Left forelimb (tissue), 1 donor: ENCODE measurements at regions not wholly inside any gene's neighbourhood (a gene's known extent, or its start where the extent isn't known, plus 50 kb on each side); places are given as distances from the start of the nearest gene placed in this dataset.

ENCODE experiments used
- DNase-seq: peaks from one replicate; pipeline ENCODE4 v3.0.0-alpha.2; 2018; ENCODE audit warnings: low spot score

DNA sequence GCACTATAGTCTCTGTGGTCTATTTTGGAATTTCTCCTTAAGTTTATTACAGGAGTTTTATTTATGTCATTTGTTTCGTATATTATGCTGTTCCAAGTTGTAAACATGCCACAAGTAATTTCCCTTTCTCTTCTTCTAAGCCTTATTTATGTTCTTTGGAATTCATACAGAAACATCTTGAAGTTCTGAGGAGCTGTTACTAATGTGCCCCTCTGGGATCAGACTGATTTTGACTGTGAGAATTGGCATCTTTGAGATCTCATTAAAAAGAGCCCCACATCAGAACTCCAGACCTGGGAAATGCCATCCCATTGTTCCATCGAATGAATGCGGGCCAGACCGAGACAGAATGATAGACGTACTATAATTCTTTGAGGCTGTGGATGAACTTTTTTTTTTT is 138.8 kb upstream of the CD180 start:
- no peak for DNase-seq

DNA sequence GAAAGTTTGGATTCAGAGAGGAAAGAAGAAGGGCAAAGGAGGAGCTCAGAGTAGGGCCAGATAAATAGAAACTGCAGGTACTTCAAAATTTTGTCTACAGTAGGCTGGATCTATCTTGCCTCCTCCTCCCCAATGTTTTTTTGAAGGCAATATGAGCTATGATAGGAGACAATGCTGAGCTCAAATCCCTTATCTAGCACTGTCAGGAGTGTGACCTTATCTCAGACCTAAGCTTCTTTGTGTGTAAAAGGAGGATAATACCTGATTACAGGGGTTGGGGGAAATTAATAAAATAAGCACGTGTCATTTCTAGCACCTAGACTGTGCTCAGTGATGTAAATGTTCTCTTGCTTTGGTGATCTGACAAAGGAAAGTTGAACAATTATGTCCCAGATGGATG is 137.8 kb upstream of the CD180 start:
- DNase-seq = no peak

DNA sequence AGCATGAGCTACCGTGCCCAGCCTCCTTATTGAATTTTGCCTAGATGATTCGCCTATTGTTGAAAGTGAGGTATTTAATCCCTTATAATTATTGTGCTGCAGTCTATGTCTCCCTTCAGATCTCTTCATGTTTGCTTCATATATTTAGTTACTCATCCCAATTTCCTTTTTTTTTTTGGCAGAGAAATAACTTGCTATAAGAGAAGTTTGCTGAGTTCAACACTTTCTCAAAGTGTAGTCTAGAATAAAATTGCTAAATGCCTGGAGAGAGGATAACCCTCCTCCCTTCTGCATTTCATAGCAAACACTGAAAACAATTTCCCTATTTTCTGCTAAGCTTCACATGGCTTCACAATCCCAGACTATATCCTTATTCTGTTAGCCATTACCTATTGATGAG is 136.6 kb upstream of the CD180 start:
- DNase-seq = no peak

DNA sequence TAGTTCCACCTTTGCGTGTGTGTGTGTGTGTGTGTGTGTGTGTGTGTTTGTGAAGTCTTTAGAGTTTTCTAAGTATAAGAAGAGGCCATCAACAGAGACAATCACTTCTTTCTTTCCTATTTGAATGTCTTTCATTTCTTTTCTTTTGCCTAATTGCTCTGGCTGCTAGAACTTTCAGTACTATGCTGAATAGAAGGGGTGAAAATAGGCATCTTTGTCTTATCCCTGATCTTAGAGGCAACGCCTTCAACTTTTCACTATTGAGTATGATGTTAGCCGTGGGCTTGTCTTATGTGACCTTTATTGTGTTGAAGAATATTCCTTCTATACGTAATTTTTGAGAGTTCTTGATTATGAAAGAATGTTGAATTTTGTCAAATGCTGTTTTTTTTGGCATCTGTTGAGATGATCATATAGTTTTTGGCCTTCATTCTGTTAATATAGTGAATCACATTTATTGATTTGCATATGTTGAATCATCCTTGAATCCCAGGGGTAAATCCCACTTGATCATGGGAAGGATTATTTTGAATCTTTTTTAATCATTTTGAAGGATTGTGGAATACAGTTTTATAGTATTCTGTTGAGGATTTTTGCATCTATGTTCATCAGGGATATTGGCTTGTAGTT is 134.8 kb upstream of the CD180 start:
- no peak for DNase-seq

DNA sequence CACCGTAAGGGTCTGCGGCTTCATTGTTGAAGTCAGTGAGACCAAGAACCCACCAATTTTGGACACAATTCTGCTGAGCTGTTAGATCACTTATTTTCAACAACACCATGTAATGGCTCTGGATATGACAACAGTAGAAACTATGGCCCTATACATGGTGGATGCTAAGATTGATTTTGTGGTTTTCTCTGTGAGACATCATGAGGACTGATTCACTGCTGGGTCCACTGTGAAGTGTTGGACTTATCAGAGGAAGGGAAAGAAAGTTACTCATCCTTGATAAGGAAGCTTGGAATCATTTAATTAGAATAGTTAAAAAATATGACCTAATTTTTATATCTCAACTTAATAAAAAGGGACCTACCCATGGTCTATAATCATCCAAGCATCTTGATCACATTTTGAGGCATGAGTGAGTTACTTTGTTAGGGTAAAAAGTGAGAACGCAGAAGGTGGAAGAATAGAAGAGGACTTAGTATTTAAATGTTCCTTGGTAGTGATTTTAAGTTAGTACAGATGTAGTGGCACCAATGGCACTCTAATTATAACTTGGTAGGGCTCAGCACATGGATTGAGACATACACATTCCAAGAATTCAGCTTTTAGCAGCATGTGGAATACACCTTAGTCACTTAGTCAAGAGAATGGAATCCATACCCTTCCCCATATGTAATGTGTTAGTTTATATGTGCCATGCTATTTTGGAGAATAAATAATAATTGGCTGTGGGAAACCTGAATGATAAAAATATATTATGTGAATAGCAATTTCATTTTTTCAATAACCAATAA is 123.5 kb upstream of the CD180 start:
- no peak for DNase-seq

DNA sequence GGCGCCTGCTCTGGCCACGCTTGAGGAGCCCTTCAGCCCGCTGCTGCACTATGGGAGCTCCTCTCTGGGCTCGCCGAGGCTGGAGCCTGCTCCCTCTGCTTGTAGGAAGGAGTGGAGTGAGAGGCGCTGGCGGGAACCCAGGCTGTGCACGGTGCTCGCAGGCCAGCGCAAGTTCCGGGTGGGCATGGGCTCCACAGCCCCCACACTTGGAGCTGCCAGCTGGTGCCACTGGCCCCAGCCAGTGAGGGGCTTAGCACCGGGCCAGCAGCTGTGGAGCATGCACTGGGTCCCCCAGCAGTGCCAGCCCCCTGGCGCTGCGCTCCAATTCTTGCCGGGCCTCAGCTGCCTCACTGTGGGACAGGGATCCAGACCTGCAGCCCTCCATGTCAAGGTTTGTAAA is 122.1 kb upstream of the CD180 start:
- DNase-seq = no peak

DNA sequence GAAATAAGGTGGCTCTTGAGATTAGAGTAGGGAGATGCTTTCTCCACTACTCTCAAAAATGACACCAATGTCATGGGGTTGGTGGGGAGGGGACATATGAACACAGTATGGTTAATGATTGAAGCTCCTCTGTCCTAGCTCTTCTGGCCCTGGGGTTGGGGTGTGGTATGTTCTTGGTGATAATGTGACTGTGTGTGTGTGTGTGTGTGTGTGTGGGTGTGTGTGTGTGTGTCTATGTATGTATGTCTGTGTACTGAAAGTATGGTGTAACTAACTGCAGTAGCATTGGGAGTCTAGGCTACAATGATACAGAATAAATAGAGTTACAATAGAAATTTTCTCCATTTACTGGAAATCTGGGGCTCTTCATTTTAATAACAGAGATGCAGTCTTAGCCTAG is 121.0 kb upstream of the CD180 start:
- no peak for DNase-seq

DNA sequence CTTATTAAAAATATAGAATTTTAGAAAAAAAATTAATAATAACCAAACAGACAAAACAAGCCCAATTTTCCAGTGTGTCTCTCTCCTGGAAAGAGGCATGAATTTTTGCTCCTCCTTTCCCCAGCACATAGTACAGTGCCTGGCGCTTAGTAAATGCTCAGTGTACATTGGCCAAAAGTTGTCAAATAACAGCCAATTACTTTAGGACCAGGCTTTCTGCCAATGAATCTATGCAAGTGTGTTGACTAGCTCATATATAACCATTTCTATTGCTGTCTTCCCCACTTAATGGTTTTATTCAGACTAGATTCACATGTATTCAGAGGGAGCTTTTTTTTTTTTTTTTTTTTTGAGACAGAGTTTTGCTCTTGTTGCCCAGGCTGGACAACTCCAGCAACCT is 120.1 kb upstream of the CD180 start:
- DNase-seq = no peak

DNA sequence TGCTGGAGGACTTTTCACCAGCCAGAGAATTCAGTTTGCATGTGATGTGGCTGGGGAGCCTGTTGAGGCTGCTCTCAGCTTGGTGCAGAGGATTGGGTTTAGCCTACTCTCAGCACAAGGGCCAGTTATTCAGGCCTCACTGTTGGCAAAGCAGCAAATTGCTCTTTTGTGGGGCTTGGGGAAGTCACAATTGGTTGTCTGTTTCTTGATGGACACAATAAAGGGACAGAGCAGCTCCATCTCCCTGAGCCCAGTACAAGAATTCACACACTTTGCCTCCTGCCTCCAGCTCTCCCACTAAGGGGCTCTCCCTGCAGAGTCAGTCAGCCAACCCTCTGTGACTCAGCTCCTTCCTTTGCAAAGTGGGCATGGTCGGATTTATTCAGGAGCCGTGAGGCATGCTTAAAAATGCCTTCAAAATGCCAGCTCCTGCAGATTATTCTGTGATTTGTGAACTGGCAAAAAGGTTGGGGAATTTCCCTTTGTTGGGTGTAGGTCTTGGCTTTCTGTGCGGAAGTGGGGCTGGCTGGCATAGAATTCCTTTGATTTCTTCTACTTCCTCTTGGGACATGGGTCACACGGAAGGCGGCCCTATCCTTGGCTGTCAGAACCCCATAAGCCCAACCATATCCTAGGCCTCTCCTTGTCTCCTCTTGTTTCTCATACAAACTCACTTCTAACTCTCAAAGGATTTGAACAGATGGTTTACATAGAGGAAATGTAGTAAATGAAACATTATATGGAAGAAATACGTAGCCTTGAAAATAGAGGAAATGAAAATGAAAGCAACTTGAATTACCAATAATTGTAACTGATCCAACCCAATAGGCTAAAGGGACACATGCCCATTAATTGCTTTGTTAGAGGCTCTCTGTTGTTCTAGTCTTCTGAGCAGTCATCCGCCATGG is 118.7 kb upstream of the CD180 start:
- no peak for DNase-seq

DNA sequence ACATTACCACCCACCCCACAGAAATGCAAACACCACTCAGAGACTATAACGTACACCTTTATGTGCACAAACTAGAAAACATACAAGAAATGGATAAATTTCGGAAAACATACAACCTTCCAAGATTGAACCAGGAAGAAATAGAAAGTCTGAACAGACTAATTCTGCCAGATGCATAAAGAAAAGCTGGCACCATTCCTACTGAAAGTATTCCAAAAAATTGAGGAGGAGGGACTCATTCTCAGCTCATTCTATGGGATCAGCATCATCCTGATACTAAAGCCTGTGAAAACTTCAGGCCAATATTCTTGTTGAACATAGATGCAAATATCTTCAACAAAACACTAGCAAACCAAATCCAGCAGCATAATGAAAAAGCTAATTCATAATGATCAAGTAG is 115.1 kb upstream of the CD180 start:
- DNase-seq = no peak

DNA sequence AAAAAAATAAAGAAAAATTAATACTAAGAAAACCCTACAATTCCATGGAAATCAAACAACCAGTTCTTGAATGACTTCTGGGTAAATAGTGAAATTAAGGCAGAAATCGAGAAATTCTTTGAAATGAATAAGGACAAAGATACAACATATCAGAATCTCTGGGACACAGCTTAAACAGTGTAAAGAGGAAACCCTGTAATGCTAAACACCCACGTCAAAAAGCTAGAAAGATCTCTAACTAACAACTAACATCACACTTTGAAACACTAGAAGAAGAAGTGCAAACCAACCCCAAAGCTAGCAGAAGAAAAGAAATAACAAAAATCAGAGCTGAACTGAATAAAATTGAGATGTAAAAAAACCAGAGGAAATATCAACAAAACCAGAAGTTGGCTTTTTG is 114.6 kb upstream of the CD180 start:
- DNase-seq = no peak

DNA sequence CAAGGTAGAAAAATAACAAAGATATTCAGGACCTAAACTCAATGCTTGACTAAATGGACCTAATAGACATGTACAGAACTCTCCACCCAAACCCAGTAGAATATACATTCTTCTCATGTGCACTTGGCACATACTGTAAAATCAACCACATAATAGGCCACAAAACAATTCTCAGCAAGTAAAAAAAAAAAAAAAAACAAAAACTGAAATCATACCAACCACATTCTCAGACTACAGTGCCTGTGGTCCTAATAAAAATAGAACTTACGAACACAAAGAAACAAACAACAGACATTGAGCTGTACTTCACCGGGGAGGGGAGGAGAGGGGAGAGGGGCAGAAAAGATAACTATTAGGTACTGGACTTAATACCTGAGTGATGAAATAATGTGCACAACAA is 114.1 kb upstream of the CD180 start:
- no peak for DNase-seq

DNA sequence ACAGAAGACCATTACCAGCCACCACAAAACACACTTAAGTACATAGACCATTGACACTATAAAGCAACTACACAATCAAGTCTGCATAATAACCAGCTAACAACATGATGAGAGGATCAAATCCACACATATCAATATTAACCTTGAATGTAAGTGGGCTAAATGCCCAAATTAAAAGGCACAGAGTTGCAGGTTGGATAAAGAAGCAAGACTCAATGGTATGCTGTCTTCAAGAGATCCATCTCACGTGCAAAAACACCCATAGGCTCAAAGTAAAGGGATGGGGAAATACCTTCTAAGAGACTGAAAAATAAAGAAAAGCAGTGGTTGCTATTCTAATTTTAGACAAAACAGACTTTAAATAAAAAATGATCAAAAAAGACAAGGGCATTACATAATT is 113.6 kb upstream of the CD180 start:
- DNase-seq = no peak

DNA sequence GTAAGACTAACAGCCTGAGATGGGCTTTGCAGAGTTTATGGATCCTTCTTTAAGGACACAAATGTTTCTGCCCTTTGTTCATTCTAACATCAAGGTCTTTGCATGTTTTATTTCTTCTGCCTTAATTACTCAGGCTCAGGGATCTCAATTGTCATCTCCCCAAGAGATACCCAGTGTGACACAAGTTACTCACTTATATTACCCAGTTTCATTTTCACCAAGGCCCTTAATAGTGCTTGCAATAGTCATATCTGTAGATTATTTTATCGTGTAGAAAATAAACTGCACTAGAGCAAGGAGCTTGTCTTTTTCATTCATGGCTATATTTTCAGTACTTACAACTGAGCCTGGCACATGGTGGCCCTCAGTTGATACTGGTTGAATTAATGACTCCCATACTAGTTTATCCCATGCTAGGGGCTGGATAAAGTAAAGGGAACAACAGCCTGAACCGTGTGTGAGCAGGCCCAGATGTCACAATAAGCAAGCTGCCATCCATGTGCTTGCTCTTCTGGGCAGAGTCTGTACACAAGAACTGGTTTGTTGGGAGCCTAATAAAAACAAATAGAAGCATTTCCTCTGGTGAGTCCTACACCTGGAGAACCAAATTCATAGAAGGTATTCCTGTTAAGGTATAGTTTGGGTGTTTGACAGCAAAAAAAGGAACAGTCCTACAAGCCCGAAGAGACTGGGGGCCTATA is 112.5 kb upstream of the CD180 start:
- no peak for DNase-seq

DNA sequence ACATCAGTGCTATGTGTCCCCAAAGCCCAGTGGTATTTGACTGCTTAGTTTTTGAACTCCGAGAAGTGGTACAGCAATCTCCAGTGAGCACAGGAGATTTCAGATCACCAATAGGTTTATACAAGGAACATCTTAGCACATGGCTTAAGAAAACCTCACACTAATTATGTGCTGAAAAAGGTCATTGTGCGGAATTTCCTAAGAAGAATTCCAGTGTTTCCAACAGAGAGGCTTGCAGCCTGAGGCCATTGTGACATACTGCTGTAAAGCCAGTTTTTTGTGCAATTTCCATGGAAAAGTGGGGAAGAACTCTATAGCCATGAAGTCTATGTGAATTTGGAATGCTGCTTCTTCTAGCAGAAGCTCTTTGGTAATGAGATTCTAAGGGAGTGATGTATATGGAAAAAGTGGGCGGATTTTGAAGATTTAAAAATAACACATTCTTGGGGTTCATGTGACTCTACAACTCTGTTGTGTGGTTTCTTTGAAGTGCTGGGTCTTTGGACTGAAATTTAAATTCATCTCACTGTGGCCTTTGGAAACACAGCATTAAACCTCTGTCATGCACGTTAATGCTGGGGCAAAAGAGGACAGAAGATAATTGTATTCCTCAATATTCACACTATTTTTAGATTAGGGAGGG is 110.5 kb upstream of the CD180 start:
- no peak for DNase-seq

DNA sequence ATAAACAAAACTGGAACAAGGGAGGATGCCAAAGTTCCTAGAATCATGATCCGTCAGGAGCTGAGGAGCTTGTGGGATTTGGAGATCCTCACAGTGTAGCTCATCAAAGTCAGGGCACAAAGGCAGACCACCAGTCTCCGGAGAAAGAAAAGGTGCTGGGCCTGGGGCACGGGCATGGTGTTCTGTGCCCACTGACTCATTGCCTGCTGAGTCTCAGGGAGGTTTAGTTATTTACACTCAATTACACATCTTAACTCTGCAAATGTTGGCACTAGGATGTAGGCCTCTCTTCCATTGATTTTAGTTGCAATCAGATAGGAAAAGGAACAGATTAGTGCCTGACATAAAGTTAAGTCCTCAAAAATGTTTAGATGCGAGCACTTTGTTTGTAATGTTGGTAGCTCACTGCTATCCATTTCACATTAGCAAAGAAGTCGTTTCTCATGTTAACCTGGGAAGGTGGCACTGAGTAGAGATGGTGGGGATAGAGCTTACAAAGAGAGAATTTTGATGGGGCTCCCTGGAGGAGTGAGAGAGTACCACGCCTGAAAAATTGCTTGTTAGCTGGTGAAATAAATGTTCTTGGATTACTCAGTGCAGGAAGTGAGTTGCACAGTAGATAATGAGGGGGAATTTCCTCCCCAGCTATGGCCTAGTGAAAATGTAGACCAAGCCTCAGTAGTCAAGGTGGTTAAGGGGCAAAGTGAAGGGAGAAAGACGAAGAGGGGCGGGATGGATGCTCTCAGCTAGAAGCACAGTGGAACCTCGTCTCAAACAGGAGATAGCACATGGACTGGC is 109.5 kb upstream of the CD180 start:
- DNase-seq = no peak

DNA sequence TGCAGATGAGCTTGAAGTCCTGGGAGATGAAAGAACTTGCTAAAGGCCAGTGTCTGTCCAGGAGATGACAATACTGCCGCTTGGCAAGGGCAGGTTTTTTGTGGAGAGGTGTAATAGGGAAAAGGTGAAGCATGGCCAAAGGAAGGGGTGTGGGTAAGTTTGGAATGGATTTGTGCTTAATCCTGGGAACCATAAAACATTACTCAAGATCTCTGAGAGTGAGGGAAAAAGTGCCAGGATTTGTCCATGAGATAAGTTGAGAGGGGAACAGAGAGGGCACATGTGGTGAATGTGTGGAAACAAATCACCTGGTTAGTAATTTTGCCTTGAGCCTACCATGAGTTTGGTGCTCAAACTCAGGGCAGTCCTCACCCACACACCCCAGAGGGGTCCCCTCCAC is 108.8 kb upstream of the CD180 start:
- no peak for DNase-seq

DNA sequence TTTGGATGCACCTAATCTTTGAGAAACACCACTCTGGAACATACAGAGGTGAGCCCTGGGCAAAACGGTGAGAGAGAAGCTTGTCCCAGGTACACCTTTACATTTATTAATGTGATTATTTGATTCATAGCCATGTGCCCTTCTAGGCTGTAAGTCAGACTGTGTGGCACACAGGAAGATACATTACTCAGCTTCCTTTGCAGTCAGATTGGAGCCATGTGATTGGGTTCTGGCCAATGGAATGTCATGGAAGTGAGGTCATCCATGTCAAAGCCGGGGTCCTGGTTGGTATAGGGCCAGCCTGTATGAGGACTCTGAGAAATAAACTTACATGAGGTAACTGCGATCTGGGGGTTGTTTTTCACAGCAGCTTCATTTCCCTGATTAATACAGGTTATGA is 106.8 kb upstream of the CD180 start:
- DNase-seq = no peak

DNA sequence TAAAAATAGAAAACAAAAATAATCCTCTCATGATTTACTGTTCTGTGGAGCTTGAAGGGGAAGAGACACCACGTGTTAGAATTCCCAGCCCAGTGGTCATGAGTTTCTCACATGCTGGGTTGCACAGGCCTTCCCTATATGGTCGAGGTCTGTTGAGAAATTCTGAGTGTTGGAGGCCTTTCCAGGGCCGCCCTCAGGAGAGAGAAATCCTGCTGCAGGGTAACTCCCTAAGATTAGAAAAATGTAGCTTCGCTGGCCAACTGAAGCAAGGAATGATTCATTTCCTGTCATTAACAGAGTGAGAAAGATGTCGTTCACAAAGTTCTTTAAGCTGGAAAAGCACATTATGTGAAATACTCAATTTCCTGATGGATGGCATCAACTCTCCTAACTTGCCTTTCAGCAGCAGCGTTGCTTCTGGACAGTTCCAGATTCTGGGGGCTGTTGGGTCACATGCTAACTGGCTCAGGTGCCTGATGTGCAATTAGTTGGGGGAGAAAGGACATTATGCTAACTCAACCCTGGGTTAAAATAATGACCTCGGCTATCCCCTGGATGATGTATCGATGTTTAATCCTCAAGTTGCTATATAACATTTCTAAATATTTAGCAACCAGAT is 104.8 kb upstream of the CD180 start:
- DNase-seq = no peak

DNA sequence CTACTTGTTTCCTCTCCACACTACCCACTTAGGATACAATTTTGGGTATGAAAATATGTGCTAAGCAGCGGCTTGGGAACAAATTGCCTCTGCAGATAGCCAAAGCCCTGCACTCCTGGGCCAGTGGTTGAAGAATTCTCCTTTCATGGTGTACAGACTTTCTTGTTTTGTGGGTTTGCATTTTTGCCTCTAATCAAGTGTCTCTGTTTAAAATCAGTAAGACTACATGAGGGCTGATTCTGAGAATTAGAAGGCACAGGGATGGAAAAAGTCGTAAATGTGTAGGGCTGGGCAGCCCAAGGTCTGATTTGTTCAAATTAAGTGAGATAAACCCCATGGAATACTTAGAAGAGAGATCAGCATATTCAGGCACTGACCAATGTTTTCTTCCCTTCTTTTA is 103.7 kb upstream of the CD180 start:
- DNase-seq = no peak
